DOHH2 (cell line): ENCODE measurements at regions not wholly inside any gene's neighbourhood (a gene's known extent, or its start where the extent isn't known, plus 50 kb on each side); places are given as distances from the start of the nearest gene placed in this dataset.

Source experiments
- EZH2phosphoT487 ChIP-seq: fragments of 200-600 bp; sonication (generic); IDR thresholded peaks from 2 replicates; pipeline ENCODE4 v1.6.1; 2017; ENCODE audit warnings: borderline replicate concordance, mild to moderate bottlenecking, antibody characterized with exemption, low read length, moderate library complexity, mixed read lengths
- TF ChIP-seq, protein P1 (sequence below): fragments of 200-600 bp; sonication (generic); IDR thresholded peaks from one replicate; pipeline ENCODE4 v1.5.1; 2014; ENCODE audit warnings: antibody characterized with exemption, mild to moderate bottlenecking, low read depth, low read length; ENCODE audit not compliant: poor library complexity, severe bottlenecking

DNA sequence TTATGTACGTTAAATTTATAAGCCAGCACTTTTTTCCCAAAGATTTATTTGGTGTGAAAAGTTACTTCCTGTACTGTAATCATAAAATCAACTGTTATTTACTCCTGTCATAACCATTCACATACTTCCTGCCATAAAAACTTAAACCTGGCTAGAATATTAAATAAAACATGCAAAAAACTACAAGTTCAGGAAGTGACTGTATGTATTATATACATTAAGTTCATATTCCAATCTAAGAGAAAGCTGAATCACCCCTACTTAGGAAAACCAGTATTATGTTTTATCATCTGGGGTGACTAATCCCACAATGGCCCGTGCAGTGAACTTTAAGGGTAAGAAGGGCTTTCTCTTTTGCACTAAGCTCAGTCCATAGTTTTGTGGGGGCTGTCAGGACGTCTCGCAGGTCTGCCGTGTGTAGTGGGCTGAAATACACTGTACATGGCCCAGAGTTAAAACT, 183.7 kb upstream of the KLF14 start:
- TF ChIP-seq, protein P1, sequence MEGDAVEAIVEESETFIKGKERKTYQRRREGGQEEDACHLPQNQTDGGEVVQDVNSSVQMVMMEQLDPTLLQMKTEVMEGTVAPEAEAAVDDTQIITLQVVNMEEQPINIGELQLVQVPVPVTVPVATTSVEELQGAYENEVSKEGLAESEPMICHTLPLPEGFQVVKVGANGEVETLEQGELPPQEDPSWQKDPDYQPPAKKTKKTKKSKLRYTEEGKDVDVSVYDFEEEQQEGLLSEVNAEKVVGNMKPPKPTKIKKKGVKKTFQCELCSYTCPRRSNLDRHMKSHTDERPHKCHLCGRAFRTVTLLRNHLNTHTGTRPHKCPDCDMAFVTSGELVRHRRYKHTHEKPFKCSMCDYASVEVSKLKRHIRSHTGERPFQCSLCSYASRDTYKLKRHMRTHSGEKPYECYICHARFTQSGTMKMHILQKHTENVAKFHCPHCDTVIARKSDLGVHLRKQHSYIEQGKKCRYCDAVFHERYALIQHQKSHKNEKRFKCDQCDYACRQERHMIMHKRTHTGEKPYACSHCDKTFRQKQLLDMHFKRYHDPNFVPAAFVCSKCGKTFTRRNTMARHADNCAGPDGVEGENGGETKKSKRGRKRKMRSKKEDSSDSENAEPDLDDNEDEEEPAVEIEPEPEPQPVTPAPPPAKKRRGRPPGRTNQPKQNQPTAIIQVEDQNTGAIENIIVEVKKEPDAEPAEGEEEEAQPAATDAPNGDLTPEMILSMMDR, result no peak
- TF ChIP-seq EZH2phosphoT487, result no peak
